AG08396 (cell line): ENCODE measurements at regions not wholly inside any gene's neighbourhood (a gene's known extent, or its start where the extent isn't known, plus 50 kb on each side); places are given as distances from the start of the nearest gene placed in this dataset.

Source experiments
- DNase-seq: peaks from one replicate; pipeline ENCODE4 v3.0.0; 2012; ENCODE audit warnings: low spot score, mixed read lengths

GRCh38 chr12:41881891-41882805 is 262.5 kb downstream of the GXYLT1 start:
- DNase-seq, result no peak

DNA sequence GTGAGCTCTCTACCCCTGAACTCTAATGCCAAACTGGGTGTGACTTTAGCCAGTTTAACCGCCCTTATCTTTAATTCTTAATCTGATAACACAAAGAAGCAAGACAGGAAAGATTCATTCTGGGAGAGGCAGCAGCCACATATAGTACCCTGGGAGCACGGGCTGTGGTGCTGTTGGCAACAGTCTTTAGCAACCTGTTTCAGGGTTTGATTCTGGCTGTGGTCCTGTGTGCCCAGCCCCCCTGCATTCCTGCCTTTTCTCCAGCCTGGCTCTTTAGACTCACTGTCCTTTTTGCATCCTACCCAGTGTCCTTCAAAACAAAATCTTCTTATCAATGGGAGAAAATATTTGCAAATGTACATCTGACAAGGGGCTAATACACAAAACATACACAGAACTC is 275.2 kb downstream of the GXYLT1 start:
- DNase-seq, result no peak

- no peak for DNase-seq
These were observed 277.7 kb downstream of the GXYLT1 start for GRCh38 chr12:41866878-41867430.

- no peak for DNase-seq
These were observed 288.4 kb downstream of the GXYLT1 start for GRCh38 chr12:41856228-41856627.

- DNase-seq, result no peak
These were observed 294.6 kb downstream of the GXYLT1 start for GRCh38 chr12:41850046-41850445.

GRCh38 chr12:41846718-41847117 is 298.0 kb downstream of the GXYLT1 start:
- no peak for DNase-seq

- DNase-seq, result no peak
These were observed 308.3 kb downstream of the GXYLT1 start for GRCh38 chr12:41836416-41836815.

DNA sequence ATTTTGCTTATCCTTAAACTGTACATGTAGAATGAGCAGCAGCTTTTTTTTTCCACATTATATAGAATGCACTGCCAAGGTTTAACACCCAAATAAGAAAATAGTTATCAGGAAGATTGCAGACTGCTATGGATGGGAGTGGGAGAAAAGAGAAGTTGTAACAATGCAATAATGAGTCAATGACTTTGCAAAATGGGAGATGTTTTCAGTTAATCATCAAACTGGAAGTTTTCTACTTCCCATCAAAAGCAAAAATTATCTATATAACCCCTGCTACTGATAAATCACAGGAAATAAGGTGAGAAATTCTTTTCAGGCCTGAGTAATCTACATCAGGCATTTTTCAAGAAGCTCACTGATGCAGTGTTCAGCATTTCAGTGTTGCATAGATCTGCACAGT is 309.1 kb downstream of the GXYLT1 start:
- DNase-seq, result no peak

DNA sequence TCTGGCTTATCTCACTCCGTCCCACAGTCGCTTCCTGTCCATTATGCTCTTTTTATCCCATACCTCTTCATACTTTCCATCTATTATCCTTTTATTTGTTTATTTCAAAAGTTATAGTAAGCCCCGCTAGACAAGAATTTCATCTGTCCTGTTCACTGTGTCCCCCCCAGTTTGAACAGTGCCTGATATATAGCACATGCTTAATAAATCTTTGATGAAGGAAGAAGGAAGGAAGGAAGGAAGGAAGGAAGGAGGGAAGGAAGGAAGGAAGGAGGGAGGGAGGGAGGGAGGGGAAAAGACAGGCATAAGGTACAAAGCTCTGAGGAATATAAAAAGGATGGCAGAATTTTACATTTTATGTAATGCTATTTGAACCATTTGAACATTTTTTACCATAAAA is 324.7 kb downstream of the GXYLT1 start:
- no peak for DNase-seq

DNA sequence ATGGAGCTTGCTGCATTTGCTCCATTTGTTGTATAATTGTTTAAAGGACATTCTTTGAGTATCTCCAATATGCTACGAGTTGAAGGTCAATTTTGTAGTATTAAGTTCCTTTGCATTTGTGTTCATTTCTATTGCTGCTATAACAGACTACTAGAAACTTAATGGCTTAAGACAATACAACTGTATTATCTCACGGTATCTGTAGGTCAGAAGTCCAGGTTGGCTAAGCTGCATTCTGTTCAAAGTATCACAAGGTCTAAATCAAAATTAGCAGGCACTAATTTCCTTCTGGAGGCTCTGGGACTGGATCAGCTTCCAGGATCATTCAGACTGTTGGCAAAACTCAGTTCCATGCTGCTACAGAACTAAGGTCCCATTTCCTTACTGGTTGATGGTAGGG is 340.6 kb downstream of the GXYLT1 start:
- DNase-seq, result no peak

GRCh38 chr12:41802803-41803202 is 341.9 kb downstream of the GXYLT1 start:
- DNase-seq, result no peak

DNA sequence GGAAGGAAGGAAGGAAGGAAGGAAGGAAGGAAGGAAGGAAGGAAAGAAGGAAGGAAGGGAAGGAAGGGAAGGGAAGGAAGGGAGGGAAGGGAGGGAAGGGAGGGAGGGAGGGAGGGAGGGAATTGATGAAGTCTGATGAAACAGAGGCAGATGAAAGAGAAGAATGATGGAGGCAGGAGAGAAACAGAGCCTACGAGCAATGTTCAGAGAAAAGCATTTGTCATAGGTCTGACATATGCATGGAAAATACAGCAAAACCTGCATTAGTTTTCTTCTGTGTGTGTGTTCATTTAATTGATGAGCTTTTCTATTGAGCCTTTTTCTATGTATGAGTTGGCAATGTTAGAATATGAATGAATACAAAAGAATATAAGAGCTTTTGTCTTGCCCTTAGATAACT is 343.4 kb downstream of the GXYLT1 start:
- no peak for DNase-seq

- no peak for DNase-seq
These were observed 345.0 kb downstream of the GXYLT1 start for GRCh38 chr12:41799671-41800070.

DNA sequence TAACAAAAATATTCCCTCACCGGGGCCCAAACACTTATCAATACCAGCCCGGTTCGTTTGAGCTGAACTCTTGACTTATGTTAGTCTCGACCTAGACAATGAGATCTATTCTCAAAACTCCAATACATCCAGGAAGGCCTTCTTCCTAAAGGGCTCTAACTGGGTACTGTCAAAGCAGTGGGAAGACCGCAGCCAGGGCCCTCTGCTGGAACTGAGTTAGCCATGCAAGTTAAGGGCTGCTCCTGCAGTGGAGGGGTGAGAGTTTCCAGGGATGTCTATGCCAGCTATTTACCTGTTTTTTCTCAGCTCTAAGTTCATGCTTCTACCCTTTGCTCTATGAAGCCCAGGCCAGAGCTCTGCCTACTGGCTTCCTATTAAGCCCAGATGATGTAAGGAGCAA is 348.8 kb downstream of the GXYLT1 start:
- DNase-seq, result no peak

- no peak for DNase-seq
These were observed 349.5 kb downstream of the GXYLT1 start for GRCh38 chr12:41795051-41795600.

- DNase-seq, result no peak
These were observed 350.3 kb downstream of the GXYLT1 start for GRCh38 chr12:41794336-41794735.

DNA sequence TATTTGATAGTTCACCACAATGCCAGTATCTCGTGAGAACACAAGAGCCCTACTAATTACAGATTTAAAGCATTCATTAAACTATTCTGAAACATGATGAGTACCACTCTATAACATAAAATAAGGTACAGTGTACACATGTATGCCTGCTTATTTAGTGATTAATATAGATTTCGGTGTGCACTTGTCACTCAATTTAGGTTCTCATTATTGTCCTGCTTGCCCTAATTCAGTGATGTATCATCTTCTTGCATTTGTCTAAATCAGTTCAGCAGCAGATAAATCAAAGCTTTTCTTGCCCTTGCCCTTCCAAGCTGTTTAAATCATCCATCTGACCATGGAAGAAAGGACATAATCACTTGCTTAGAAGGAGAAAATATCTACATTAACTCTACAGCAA is 359.7 kb downstream of the GXYLT1 start:
- no peak for DNase-seq

- no peak for DNase-seq
These were observed 365.7 kb downstream of the GXYLT1 start for GRCh38 chr12:41778934-41779333.

GRCh38 chr12:41777064-41777790 is 367.4 kb downstream of the GXYLT1 start:
- no peak for DNase-seq

DNA sequence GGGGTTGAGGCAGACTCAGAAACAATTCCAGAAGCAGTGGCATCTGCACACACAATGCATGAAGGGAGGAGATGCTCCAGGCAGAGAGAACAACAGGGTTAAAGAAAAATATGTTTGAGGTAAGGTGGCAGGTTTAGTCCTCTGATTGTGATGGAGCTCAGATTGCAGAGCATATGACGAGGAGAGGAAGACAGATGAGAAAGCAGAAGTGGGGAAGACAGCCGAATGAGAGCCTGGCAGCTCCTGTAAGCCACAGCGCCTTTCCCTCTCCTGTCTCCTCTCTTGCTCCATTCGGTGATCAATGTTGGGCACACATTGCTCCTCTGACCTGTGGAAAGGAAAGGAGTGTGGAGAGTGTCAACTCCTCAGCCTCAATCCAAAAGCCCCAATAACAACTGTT is 372.2 kb downstream of the GXYLT1 start:
- no peak for DNase-seq

- DNase-seq, result no peak
These were observed 374.9 kb downstream of the GXYLT1 start for GRCh38 chr12:41769810-41770209.

- DNase-seq, result no peak
These were observed 376.2 kb downstream of the GXYLT1 start for GRCh38 chr12:41768456-41768855.

- no peak for DNase-seq
These were observed 382.0 kb downstream of the GXYLT1 start for GRCh38 chr12:41762691-41763090.
